CD4-positive, alpha-beta T cell treated with Interleukin-4 for 1 hour (primary cell): ENCODE measurements at regions not wholly inside any gene's neighbourhood (a gene's known extent, or its start where the extent isn't known, plus 50 kb on each side); places are given as distances from the start of the nearest gene placed in this dataset.

ENCODE experiments used
- DNase-seq, 2 donors: peaks; one replicate each; pipeline ENCODE4 v3.0.0-alpha.2; 2020 to 2022

GRCh38 chr18:22080035-22080434 is 89.4 kb upstream of the GATA6 start:
- DNase-seq = no peak

DNA sequence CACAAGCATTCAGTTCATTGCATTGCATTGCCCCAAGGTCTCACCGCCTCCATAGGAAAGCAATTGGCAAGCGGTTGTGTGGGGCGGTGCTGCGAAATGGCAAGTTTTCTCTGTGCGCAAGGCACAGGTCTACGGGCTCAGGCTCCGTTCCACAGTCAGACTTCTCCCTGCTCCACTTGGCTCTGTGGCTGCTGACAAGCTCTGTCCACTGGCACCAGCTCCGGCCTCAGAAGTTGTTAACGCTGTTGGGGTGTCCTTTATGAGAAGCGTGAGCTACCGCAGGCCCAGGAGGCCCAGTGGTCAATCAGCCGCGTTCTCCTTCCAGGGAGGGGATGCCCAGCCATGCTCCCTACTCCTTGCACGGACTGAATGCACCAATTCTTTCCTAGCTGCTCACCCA is 87.0 kb upstream of the GATA6 start:
- no peak for DNase-seq

DNA sequence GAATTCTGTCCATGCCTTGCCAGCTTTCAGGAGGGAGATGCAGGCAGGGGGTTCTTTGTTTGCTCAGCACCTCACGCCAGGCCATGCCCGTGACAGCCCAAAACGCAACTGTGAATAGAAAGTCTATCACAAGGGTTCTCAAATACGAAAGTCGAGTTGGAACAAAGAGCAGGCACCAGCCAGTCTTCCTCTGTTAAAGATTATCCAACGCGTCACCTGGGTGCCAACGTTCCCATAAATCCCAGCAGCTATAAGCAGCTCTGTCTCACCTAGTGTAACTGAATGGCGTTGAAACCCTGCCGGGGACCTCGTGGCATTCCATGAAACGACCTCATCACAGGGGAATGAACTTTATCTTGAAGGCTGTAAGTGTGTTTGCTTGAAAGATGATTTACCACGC is 84.8 kb upstream of the GATA6 start:
- DNase-seq = no peak

DNA sequence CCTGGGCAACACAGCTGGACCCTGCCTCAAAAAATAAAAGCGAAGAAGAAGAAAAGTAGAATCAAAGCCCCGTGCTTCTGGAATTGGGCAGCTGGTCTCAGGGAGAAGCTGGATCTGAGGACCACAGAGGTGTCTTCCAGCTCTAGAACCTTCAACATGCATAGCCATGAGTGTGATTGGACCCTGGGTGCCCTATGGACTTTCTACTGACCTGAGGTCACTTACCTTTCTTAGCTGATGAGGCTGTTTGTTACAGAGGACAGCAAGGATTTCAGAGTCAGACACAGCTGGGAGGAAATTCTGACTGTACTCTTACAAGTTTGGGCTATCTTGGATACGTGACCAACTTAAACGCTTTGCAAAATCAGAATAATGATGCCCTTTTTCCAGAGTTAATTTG is 82.4 kb upstream of the GATA6 start:
- no peak for DNase-seq

DNA sequence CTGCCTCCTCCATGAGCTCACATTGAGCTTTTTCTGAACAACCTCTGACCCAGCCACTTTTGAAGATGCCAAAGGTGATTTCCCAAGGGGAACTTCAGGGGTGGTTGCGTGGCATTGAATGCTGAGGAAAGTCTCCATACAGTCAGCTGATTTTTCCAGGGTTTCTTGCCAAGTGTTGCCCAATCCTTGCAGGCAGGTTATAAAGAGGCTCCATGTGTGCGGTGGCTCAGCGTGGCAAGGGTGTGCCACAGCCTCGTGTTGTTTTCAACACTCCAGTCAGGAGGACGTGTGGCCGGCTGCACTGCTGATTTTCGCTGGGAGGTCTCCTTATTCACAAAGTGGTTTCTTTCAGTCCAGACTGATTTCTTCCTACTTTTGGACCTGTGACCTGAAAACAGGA is 81.4 kb upstream of the GATA6 start:
- DNase-seq = no peak

DNA sequence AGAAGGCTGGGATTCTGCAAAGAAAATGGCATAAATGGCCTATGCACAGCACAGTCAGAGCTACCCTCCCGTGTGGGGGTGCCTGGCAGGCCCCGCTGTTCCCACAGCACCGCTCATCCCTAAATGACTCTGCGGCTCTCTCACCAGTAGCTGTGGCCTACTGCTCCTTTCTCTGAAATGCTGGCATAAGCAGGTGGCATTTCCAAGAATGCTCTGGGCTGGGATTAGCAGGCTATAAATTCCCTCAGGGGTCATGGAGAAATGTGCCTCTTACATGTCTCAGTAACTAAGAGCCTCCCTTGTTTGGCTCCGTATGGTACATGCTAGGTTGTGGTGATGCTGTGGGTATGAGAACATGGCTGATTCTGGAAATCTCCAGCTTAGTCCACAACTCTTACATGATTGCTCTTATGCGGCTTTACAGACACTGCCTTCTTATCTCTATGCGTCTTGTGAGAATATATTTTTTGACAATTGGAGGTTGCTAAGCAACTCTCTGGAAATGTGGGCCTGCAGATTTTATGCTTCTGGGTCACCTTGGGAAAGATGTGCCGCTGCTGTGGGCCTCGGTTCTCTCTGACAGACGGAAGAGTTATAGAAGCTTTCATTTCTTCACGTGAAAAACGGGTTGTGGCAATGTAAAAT is 80.3 kb upstream of the GATA6 start:
- no peak for DNase-seq

- DNase-seq = no peak
Measured at GRCh38 chr18:22091341-22091740, 78.0 kb upstream of the GATA6 start.

DNA sequence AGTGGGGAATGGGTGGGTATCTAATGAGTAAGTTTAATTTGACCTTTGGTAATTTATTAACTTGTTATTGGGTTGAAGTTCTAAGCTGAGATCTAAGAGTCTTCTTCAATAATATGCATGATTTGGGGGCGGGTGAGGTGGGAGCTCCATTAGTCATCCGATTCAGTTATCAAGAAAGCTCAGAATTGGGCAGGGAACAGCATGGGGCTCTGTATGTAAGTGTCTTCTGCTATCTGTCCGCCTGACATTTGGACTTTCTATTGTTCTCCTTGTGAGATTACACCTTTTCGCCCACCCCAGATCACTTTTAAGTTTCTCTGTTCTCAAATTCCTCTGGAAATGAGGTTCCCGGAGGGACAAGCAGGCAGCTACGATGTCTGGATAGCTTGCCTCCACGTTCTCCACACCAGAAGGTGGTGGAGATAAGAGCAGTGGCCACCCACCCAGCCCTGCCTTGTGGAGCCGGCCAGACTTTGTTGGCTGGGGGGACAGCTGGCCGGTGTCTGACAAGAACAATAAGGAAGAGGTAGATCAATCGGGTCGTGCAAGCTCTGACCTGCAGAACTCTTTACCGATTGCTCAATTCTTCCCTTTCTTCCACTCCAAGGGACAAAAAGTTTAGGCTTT is 75.5 kb upstream of the GATA6 start:
- DNase-seq = no peak

DNA sequence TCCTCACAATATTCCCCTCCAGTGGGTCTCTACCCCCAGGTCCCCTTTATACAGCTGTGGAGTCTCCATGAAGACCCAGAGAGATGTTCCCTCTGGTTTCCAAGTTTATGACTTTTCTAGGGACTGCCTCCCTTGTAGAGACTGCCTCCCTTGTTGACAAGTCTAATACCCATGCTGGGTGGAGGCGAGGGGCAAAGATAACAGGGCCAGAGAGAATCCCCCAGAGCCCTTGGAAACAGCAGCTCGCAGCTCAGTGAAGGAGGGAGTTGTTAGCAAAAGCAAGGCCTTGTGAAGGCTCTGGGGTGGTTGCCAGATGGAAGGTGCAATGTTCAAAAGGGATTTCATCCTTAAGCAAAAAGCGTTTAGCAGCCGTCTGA is 75.0 kb upstream of the GATA6 start:
- no peak for DNase-seq

- no peak for DNase-seq
Measured at GRCh38 chr18:22098563-22098989, 70.8 kb upstream of the GATA6 start.

- DNase-seq = no peak
Measured at GRCh38 chr18:22099925-22100324, 69.5 kb upstream of the GATA6 start.

GRCh38 chr18:22101731-22102130 is 67.7 kb upstream of the GATA6 start:
- no peak for DNase-seq

DNA sequence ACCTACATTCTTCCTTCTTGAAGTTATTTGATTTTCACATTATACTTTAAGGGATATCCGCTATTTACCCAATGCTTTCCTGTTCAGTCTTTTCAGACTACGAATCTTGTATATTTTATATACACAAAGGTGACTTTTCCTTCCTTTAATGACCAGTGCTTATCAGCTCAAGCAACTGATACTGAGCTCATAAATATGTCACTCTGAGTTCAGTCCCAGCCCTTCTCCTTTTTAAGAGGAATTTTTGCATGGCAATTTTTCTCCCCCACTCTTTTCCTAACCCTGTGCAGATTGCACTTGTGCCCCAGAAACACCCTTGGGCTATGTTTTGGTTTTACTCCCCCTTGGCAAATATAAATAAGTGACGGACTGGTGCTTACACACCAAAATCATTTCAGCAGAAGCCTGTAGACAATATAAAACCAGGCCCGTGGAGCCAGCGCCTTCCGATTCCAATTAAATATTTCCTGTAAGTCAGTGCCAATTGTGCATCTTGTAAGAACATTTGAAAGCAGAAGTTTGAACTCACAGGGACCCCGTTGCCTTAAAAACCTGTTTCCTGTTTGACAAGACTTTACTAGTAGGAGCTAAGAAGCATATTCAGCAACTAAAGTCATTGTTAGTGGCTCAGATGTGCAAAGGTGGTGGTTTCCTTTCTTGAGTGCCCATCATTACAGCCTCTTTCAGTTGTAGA is 66.3 kb upstream of the GATA6 start:
- DNase-seq = no peak

- DNase-seq = no peak
Measured at GRCh38 chr18:22103647-22104031, 65.8 kb upstream of the GATA6 start.

- DNase-seq = no peak
Measured at GRCh38 chr18:22106536-22107292, 62.7 kb upstream of the GATA6 start.

- DNase-seq = no peak
Measured at GRCh38 chr18:22108674-22109073, 60.7 kb upstream of the GATA6 start.

GRCh38 chr18:22109535-22109934 is 59.9 kb upstream of the GATA6 start:
- DNase-seq = no peak

GRCh38 chr18:22110461-22110924 is 58.9 kb upstream of the GATA6 start:
- DNase-seq = no peak

- DNase-seq = no peak
Measured at GRCh38 chr18:22112215-22112614, 57.2 kb upstream of the GATA6 start.

DNA sequence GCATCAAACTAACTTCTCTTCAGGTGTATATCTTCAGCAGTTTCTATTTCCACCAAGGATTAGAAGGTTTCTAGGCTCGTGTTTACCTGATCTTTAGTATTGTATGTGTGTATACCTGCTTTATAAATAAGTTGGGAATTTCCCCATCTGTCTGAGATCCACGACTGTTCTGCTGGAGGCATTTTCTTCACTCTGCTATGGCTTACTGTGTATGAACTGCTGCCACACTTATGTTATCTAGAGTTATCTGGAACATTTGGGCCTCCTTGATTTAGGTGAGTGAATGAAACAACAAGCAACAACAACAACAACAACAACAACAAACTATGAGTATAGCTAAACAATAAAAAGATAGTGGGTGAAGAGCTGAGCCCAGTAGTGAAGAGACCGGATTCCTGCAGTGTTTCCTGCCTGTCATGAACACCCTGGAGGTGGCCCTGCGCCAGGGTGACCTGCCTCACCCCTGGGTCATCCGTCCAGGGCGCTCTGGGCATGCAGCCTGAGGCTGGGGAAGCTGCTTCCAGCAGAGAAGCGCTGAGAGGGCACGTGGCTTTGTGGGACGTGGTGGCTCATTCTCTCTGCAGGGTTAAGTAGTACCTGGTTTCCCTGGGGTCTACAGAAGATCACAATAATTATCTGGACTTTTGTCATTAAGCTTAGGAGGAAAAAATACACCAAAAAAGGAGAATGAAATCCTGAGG is 56.1 kb upstream of the GATA6 start:
- no peak for DNase-seq

DNA sequence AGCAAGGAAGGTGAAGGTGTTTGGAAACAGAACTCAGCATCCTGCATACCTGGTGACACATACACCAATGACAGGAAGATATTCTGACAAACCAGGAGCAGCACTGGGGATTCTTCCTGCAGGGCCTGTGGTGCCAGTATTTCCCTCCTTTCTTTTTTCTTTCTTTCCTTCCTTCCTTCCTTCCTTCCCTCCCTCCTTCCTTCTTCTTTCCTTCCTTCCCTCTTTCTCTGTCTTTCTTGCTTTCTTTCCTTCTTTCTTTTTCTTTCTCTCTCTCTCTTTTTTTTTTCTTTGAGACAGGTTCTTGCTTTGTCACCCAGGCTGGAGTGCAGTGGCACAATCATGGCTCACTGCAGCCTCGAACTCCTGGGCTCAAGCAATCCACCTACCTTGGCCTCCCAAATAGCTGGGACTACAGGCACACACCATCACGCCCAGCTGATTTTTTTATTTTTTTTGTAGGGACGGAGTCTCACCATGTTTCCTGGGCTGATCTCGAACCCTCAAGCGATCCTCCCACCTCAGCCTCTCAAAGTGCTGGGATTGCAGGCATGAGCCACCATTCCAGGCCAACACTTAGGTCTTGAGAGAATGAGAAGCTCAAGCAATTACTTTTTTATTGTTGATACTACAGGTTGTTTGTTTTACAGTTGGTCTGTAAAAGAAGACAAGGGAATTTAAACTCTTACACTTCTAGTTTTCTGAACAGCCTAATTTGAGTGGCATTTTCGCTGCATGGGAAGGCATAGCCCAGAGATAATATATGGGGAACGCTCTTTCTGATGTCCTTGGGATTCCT is 54.7 kb upstream of the GATA6 start:
- DNase-seq = no peak

DNA sequence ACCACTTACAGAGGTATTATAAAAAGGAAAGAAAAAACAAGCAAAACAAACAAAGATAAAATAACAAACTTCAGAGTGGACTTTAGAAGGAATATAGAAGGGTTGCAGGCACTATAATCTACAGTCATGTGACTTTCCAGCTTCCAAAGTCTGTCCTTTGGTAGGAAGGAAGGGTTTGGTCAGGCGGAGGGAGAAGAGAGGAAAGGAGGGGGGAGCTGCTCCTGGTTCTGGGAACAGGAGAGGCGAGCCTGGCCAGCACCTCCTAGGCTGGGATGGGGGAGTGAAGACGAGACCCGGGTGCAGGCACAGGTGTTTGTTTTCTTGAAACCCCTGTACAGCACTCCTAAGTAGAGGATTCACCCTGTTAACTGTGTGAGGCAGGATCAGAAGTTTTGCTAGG is 53.8 kb upstream of the GATA6 start:
- DNase-seq = no peak
